Naive thymus-derived CD4-positive, alpha-beta T cell (primary cell): ENCODE measurements at regions not wholly inside any gene's neighbourhood (a gene's known extent, or its start where the extent isn't known, plus 50 kb on each side); places are given as distances from the start of the nearest gene placed in this dataset.

Experiments used
- ATAC-seq: fragments of 150-1000 bp; cut with Tn5 transposase; 2 replicates; pipeline ENCODE4 v1.10.0; 2021; ENCODE audit warnings: mild to moderate bottlenecking, moderate library complexity
- CTCF ChIA-PET: fragments of 350-600 bp; sonication (Branson Sonifier 250); formaldehyde crosslinking; loops from one replicate; lab custom pipeline; 2021; ENCODE audit warnings: antibody characterized with exemption; lab: Charles Lee
- POLR2A ChIA-PET: fragments of 350-600 bp; sonication (Branson Sonifier 250); formaldehyde crosslinking; loops from one replicate; lab custom pipeline; 2021; ENCODE audit warnings: antibody characterized with exemption, inconsistent platforms; lab: Charles Lee
- DNase-seq, 9 donors: peaks; one replicate each; pipeline versions ENCODE4 v3.0.0 to v3.0.0-alpha.2; 2020 to 2022; ENCODE audit warnings: mixed read lengths in 1 of 9
- H3K27ac ChIP-seq: one replicate; pipeline ENCODE4 v1.7.0; 2013; ENCODE audit warnings: mild to moderate bottlenecking, low read depth, low read length, moderate library complexity
- H3K27me3 ChIP-seq, 2 donors: one replicate each; pipeline ENCODE4 v1.7.0; 2013; ENCODE audit warnings: low read length in 2 of 2, mild to moderate bottlenecking in 2 of 2, moderate library complexity in 2 of 2; ENCODE audit not compliant: control insufficient read depth in 2 of 2, insufficient read depth in 2 of 2
- H3K36me3 ChIP-seq, 3 experiments: 1 replicate in 2 of 3; 2 replicates in 1 of 3; pipeline ENCODE4 v1.7.0; 2013; ENCODE audit warnings: low read length in 3 of 3, mild to moderate bottlenecking in 3 of 3, moderate library complexity in 1 of 3; ENCODE audit not compliant: insufficient read depth in 3 of 3, control insufficient read depth in 2 of 3
- H3K4me1 ChIP-seq, 2 donors: one replicate each; pipeline ENCODE4 v1.7.0; 2013; ENCODE audit warnings: low read length in 2 of 2, mild to moderate bottlenecking in 2 of 2, moderate library complexity in 1 of 2; ENCODE audit not compliant: control insufficient read depth in 2 of 2, insufficient read depth in 2 of 2
- H3K4me3 ChIP-seq: 2 replicates; pipeline ENCODE4 v1.7.0; 2013; ENCODE audit warnings: mild to moderate bottlenecking, low read length
- H3K9me3 ChIP-seq, 3 experiments: 1 replicate in 2 of 3; 2 replicates in 1 of 3; pipeline ENCODE4 v1.7.0; 2013; ENCODE audit warnings: low read length in 3 of 3; ENCODE audit not compliant: control insufficient read depth in 2 of 3
- H3K27ac Mint-ChIP-seq, 9 donors: one replicate each; pipeline ENCODE4 v1.8.0; 2020 to 2022; ENCODE audit warnings: mixed read lengths in 9 of 9, mild to moderate bottlenecking in 8 of 9, moderate library complexity in 5 of 9, inconsistent platforms in 2 of 9
- H3K27me3 Mint-ChIP-seq, 5 donors: one replicate each; pipeline ENCODE4 v1.8.0; 2021 to 2022; ENCODE audit warnings: mixed read lengths in 5 of 5, mild to moderate bottlenecking in 1 of 5
- H3K36me3 Mint-ChIP-seq, 5 donors: one replicate each; pipeline ENCODE4 v1.8.0; 2020 to 2022; ENCODE audit warnings: mixed read lengths in 5 of 5, mild to moderate bottlenecking in 3 of 5, inconsistent platforms in 1 of 5
- H3K4me1 Mint-ChIP-seq, 7 donors: one replicate each; pipeline ENCODE4 v1.8.0; 2020 to 2022; ENCODE audit warnings: mixed read lengths in 7 of 7, mild to moderate bottlenecking in 3 of 7, inconsistent platforms in 1 of 7
- H3K4me3 Mint-ChIP-seq, 10 donors: one replicate each; pipeline ENCODE4 v1.8.0; 2020 to 2022; ENCODE audit warnings: mild to moderate bottlenecking in 10 of 10, mixed read lengths in 10 of 10, moderate library complexity in 6 of 10, inconsistent platforms in 2 of 10
- H3K9me3 Mint-ChIP-seq, 11 donors: one replicate each; pipeline ENCODE4 v1.8.0; 2020 to 2022; ENCODE audit warnings: mixed read lengths in 11 of 11, mild to moderate bottlenecking in 4 of 11, inconsistent platforms in 1 of 11, moderate library complexity in 1 of 11
- intact Hi-C, 2 donors: fragments of 100-400 bp; cut with micrococcal nuclease; formaldehyde crosslinking; loops; one replicate each; pipeline ENCODE4 v1.15.1; 2023

GRCh38 chr10:44045020-44045419, 339.9 kb downstream of the CXCL12 start:
- no peaks in the 10 kb centered on the region for H3K9me3 ChIP-seq
- H3K27ac ChIP-seq: no peak overlapping the region
- POLR2A ChIA-PET: no interaction called here
- Mint-ChIP-seq H3K4me1 (peaks cover 0 to 2% (median 0%) of the 10 kb centered on the region in 7 donors), H3K4me3 (no peak overlapping the region), H3K36me3 (no peaks in the 10 kb centered on the region), H3K27me3 (peaks cover 9 to 22% (median 17%) of the 10 kb centered on the region in 5 donors), H3K9me3 (peaks cover 0 to 7% (median 0%) of the 10 kb centered on the region in 11 donors), H3K27ac (no peak overlapping the region)
- intact Hi-C loops: no loop called here
- H3K27me3 ChIP-seq: no peaks in the 10 kb centered on the region
- no peak overlapping the region for H3K4me3 ChIP-seq
- H3K4me1 ChIP-seq: no peaks in the 10 kb centered on the region
- ATAC-seq (no peak), DNase-seq (no peak)
- CTCF ChIA-PET: no interaction called here
- no peaks in the 10 kb centered on the region for H3K36me3 ChIP-seq

- Histone ChIP-seq H3K36me3 (no peaks in the 10 kb centered on the region), H3K4me3 (no peak overlapping the region), H3K27me3 (no peaks in the 10 kb centered on the region), H3K9me3 (no peaks in the 10 kb centered on the region), H3K27ac (no peak overlapping the region), H3K4me1 (no peaks in the 10 kb centered on the region)
- peaks cover 0 to 2% (median 0%) of the 10 kb centered on the region in 7 donors for H3K4me1 Mint-ChIP-seq
- ATAC-seq: no peak
- CTCF ChIA-PET: no interaction called here
- DNase-seq: no peak
- no peak overlapping the region for H3K27ac Mint-ChIP-seq
- intact Hi-C loops: no loop called here
- H3K4me3 Mint-ChIP-seq: no peak overlapping the region
- H3K9me3 Mint-ChIP-seq: peaks cover 0 to 7% (median 0%) of the 10 kb centered on the region in 11 donors
- POLR2A ChIA-PET: no interaction called here
- no peaks in the 10 kb centered on the region for H3K36me3 Mint-ChIP-seq
- peaks cover 9 to 22% (median 16%) of the 10 kb centered on the region in 5 donors for H3K27me3 Mint-ChIP-seq
Observed at GRCh38 chr10:44044549-44044948, 340.3 kb downstream of the CXCL12 start.

DNA sequence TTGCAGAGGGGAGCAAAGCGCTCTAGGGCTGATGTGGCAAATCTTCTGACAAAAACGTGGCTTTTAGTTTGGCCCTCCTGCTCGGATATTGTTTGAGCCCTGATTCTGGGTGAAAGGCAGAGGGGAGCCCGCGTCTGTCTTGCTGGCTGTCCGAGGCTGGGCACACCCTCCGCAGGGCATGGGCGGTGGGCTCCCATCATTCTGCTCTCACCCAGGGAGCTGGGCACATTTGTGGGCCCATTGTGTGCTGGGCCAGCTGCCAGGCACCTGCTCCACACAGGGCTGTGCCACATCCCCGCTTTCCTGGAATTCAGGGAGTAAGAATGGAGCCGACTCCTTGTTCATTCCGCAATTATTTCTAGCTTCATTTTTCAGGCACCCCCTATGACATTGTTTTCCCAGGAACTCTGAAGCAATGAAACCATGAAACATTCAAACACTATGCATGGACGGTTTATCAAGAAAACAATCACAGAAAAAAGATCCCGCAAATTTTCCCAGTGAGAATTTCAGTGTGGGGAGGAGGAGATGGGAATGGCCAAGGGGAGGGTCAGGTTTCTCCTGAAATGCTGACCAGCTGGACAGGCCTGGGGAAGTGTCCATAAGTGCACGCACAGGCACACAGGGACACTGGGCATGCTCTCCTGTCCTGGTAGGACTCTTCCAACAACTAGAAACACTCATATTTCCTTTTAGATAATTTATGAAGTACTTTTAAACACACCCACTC, 341.1 kb downstream of the CXCL12 start:
- Histone ChIP-seq H3K4me1 (no peaks in the 10 kb centered on the region), H3K4me3 (no peak overlapping the region), H3K9me3 (no peaks in the 10 kb centered on the region), H3K27me3 (no peaks in the 10 kb centered on the region), H3K36me3 (no peaks in the 10 kb centered on the region), H3K27ac (no peak overlapping the region)
- ChIA-PET POLR2A (no interaction called here), CTCF (no interaction called here)
- peaks cover 9 to 21% (median 16%) of the 10 kb centered on the region in 5 donors for H3K27me3 Mint-ChIP-seq
- peaks cover 0 to 7% (median 0%) of the 10 kb centered on the region in 11 donors for H3K9me3 Mint-ChIP-seq
- no peak for ATAC-seq
- peaks cover 0 to 2% (median 0%) of the 10 kb centered on the region in 7 donors for H3K4me1 Mint-ChIP-seq
- H3K4me3 Mint-ChIP-seq: no peak overlapping the region
- no peaks in the 10 kb centered on the region for H3K36me3 Mint-ChIP-seq
- DNase-seq: no peak
- no peak overlapping the region for H3K27ac Mint-ChIP-seq
- intact Hi-C loops: no loop called here

DNA sequence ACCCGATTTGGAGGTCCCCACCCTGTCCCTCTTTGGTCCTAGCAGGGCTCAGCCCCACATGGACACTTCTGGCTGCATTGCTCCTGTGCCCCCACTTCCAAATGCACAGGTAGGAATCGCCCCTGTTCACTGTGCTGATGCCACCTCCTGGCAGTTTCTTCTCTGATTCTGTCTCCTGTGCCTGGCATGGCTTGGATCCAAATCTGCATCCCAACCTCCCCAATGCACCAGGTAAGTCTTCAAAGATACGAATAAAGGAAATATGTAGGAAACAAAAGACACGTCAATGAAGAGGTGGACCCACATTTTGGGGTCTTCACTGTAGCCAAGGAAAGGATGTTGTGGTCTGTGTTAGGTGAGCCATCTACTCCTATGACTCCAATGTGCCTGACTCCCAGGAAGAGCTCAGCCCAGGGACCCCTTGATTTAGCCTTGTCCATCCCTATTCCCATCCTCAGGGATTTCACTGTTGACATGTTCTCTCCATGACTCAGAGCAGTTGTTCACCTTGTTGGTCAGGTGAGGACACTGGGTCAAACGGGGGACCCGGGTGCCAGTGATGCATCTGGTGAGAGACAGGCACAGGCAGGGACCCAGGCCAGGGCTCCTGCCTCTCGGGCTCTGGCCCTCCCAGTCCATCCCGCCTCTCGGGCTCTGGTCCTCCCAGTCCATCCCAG, 341.8 kb downstream of the CXCL12 start:
- H3K4me3 Mint-ChIP-seq: no peak overlapping the region
- Histone ChIP-seq H3K4me3 (no peak overlapping the region), H3K27me3 (no peaks in the 10 kb centered on the region), H3K9me3 (no peaks in the 10 kb centered on the region), H3K36me3 (no peaks in the 10 kb centered on the region), H3K4me1 (no peaks in the 10 kb centered on the region), H3K27ac (no peak overlapping the region)
- ChIA-PET POLR2A (no interaction called here), CTCF (no interaction called here)
- ATAC-seq: no peak
- no peaks in the 10 kb centered on the region for H3K36me3 Mint-ChIP-seq
- DNase-seq: no peak
- no peak overlapping the region for H3K27ac Mint-ChIP-seq
- peaks cover 8 to 20% (median 14%) of the 10 kb centered on the region in 5 donors for H3K27me3 Mint-ChIP-seq
- peaks cover 0 to 7% (median 0%) of the 10 kb centered on the region in 11 donors for H3K9me3 Mint-ChIP-seq
- H3K4me1 Mint-ChIP-seq: peaks cover 0 to 2% (median 0%) of the 10 kb centered on the region in 7 donors
- intact Hi-C loops: no loop called here

DNA sequence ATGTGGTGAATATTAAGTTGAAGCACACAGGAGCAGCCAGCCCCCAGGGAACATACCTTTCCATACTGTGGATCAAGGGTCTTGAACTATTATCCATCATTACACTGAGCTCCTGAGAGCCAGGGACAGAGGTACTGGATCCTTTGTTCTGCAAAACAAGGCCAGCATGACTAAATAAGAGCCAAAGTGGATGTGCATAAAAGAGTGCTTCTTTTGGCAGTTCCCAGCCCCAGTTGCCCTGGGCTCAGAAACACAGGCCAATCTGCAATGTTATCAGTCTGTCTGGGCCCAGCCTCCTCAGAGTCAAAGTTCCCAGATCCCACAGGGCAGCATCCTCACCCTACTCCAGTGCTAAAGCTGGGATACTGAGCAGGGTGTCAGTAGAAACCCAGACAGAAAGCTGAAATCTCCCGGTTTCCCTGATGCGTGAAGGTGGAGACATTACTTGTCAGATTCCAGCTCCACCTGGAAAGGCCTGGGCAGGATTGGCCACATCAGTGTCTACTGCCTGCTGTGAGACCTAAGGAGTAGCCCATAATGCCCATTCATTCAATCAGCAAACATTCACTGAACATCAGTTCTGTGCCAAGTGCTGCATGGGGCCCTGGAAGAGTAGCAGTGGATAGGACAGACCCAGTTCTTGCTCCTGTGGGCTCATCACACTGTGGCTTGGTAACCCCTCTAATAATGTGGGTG, 342.7 kb downstream of the CXCL12 start:
- DNase-seq (no peak), ATAC-seq (no peak)
- no peak overlapping the region for H3K4me3 ChIP-seq
- CTCF ChIA-PET: no interaction called here
- H3K4me1 ChIP-seq: no peaks in the 10 kb centered on the region
- H3K36me3 ChIP-seq: no peaks in the 10 kb centered on the region
- Mint-ChIP-seq H3K27me3 (peaks cover under 1 to 12% (median 6%) of the 10 kb centered on the region in 5 donors), H3K9me3 (peaks cover 0 to 7% (median 0%) of the 10 kb centered on the region in 11 donors), H3K4me3 (no peak overlapping the region), H3K36me3 (no peaks in the 10 kb centered on the region), H3K4me1 (peaks cover 0 to under 1% (median 0%) of the 10 kb centered on the region in 7 donors), H3K27ac (no peak overlapping the region)
- POLR2A ChIA-PET: no interaction called here
- H3K27ac ChIP-seq: no peak overlapping the region
- no peaks in the 10 kb centered on the region for H3K27me3 ChIP-seq
- no peaks in the 10 kb centered on the region for H3K9me3 ChIP-seq
- intact Hi-C loops: no loop called here

DNA sequence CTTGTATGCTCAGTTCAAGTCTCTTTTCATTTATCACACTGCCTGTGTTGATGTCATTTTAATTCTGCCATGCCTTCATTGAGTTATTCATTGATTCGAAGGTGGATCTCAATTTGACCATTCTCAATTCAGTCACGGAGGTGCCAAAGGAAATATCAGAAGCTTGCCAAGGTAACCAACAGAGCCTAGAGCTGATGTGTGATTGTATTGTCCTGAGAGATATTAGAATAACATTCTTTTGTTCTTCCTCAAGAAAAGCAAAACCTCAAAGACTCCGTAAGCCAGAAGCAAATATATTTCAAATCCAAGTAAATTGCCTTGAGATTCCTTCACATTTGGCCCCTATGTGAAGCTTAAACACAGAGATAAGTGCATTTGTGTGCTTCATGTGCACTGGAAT, 345.3 kb downstream of the CXCL12 start:
- Histone ChIP-seq H3K36me3 (no peaks in the 10 kb centered on the region), H3K4me3 (no peak overlapping the region), H3K27me3 (no peaks in the 10 kb centered on the region), H3K27ac (no peak overlapping the region), H3K4me1 (no peaks in the 10 kb centered on the region), H3K9me3 (no peaks in the 10 kb centered on the region)
- ATAC-seq: no peak
- ChIA-PET CTCF (no interaction called here), POLR2A (no interaction called here)
- intact Hi-C loops: no loop called here
- Mint-ChIP-seq H3K36me3 (no peaks in the 10 kb centered on the region), H3K9me3 (peaks cover 0 to 7% (median 0%) of the 10 kb centered on the region in 11 donors), H3K4me3 (no peak overlapping the region), H3K4me1 (no peaks in the 10 kb centered on the region), H3K27me3 (peaks cover 0 to 12% (median 10%) of the 10 kb centered on the region in 5 donors), H3K27ac (no peak overlapping the region)
- no peak for DNase-seq
